ENCODE measurements at regions not wholly inside any gene's neighbourhood (a gene's known extent, or its start where the extent isn't known, plus 50 kb on each side); places are given as distances from the start of the nearest gene placed in this dataset.

- TF ChIP-seq CTCF (IDR thresholded peaks at IDR 0.05) = no peak
These were observed 1198.9 kb upstream of the PCDH7 start for GRCh38 chr4:29521281-29521680.

GRCh38 chr4:29536745-29537144 lies 1183.4 kb upstream of the PCDH7 start:
- Histone ChIP-seq H3K36me3 (no peaks in the 10 kb centered on the region), H3K4me1 (ENCODE audit: control insufficient read depth in 1 of 2, low read depth in 2 of 2) (no peaks in the 10 kb centered on the region), H3K27me3 (replicated peaks; ENCODE audit: insufficient read depth) (no peaks in the 10 kb centered on the region), H3K9me3 (no peaks in the 10 kb centered on the region), H3K4me3 (no peak overlapping the region), H3K27ac (no peak overlapping the region)
- ATAC-seq (ENCODE audit: insufficient number of reproducible peaks, low FRiP score, low read depth) (no peak), DNase-seq (ENCODE audit: low spot score) (no peak)
- TF ChIP-seq CTCF (IDR thresholded peaks at IDR 0.05) = no peak

More at GRCh38 chr4:29521281-29521680, 1198.9 kb upstream of the PCDH7 start:
- H3K4me3 ChIP-seq = no peak overlapping the region
- no peaks in the 10 kb centered on the region for H3K9me3 ChIP-seq
- no peaks in the 10 kb centered on the region for H3K4me1 ChIP-seq (ENCODE audit: control insufficient read depth in 1 of 2, low read depth in 2 of 2)
- no peaks in the 10 kb centered on the region for H3K27me3 ChIP-seq (replicated peaks; ENCODE audit: insufficient read depth)
- ATAC-seq (ENCODE audit: insufficient number of reproducible peaks, low FRiP score, low read depth) = no peak
- no peak overlapping the region for H3K27ac ChIP-seq
- H3K36me3 ChIP-seq = no peaks in the 10 kb centered on the region
- DNase-seq (ENCODE audit: low spot score) = no peak

GRCh38 chr4:29538889-29539646 lies 1181.1 kb upstream of the PCDH7 start:
- H3K9me3 ChIP-seq = no peaks in the 10 kb centered on the region
- H3K27ac ChIP-seq = no peak overlapping the region
- H3K27me3 ChIP-seq (replicated peaks; ENCODE audit: insufficient read depth) = no peaks in the 10 kb centered on the region
- DNase-seq (ENCODE audit: low spot score) (no peak), ATAC-seq (ENCODE audit: insufficient number of reproducible peaks, low FRiP score, low read depth) (no peak)
- no peaks in the 10 kb centered on the region for H3K4me1 ChIP-seq (ENCODE audit: control insufficient read depth in 1 of 2, low read depth in 2 of 2)
- no peaks in the 10 kb centered on the region for H3K36me3 ChIP-seq
- TF ChIP-seq CTCF (IDR thresholded peaks at IDR 0.05) = no peak
- H3K4me3 ChIP-seq = no peak overlapping the region

GRCh38 chr4:29540439-29541102 lies 1179.6 kb upstream of the PCDH7 start:
- DNase-seq (ENCODE audit: low spot score) (no peak), ATAC-seq (ENCODE audit: insufficient number of reproducible peaks, low FRiP score, low read depth) (no peak)
- no peaks in the 10 kb centered on the region for H3K36me3 ChIP-seq
- no peaks in the 10 kb centered on the region for H3K9me3 ChIP-seq
- no peaks in the 10 kb centered on the region for H3K4me1 ChIP-seq (ENCODE audit: control insufficient read depth in 1 of 2, low read depth in 2 of 2)
- H3K27ac ChIP-seq = no peak overlapping the region
- TF ChIP-seq CTCF (IDR thresholded peaks at IDR 0.05) = no peak
- no peak overlapping the region for H3K4me3 ChIP-seq
- no peaks in the 10 kb centered on the region for H3K27me3 ChIP-seq (replicated peaks; ENCODE audit: insufficient read depth)

- Histone ChIP-seq H3K4me3 (no peak overlapping the region), H3K36me3 (no peaks in the 10 kb centered on the region), H3K9me3 (no peaks in the 10 kb centered on the region), H3K4me1 (ENCODE audit: control insufficient read depth in 1 of 2, low read depth in 2 of 2) (no peaks in the 10 kb centered on the region), H3K27ac (no peak overlapping the region), H3K27me3 (replicated peaks; ENCODE audit: insufficient read depth) (no peaks in the 10 kb centered on the region)
- no peak for TF ChIP-seq CTCF (IDR thresholded peaks at IDR 0.05)
- ATAC-seq (ENCODE audit: insufficient number of reproducible peaks, low FRiP score, low read depth) (no peak), DNase-seq (ENCODE audit: low spot score) (no peak)
These were observed 1178.4 kb upstream of the PCDH7 start for GRCh38 chr4:29541757-29542156.

All from thoracic aorta (tissue), 2 donors.